ENCODE measurements at regions not wholly inside any gene's neighbourhood (a gene's known extent, or its start where the extent isn't known, plus 50 kb on each side); places are given as distances from the start of the nearest gene placed in this dataset.
"Not testable (repeated sequence)": the region's sequence is repeated elsewhere in the genome, so short reads cannot be mapped to it uniquely, and the experiment has no call there.

DNA sequence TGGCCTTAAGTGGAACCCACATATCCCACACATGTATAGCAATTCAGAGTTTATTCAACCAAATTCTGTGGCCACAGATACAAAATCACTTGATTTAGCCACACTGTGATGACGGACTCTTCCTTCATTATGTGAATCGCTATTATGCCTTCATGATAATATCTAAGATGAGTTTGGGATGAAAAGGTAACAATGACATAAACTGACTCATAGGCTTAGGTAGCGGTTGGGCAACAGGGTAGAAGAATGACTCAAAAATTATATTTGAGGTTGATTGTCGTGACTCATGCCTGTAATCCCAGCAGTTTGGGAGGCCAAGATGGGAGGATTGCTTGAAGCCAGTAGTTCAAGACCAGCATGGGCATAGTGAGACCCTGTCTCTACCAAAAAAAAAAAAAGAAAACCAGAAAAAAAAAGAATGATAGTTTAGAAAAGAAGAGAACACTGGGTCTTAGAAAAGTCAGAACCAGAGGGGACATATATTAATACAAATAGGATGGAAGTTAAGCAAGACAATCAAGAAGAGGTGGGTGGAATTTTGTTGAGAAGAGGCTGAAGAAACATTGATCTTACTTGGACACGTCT lies 70.4 kb upstream of the USP9X start:
- ChIA-PET CTCF (no interaction called here), POLR2A (no interaction called here)
- Histone ChIP-seq H3K4me3 (ENCODE audit: low read depth, low read length) (no peak overlapping the region), H3K4me1 (ENCODE audit: control insufficient read depth, insufficient read depth, low read length) (no peaks in the 10 kb centered on the region), H3K36me3 (ENCODE audit: control insufficient read depth in 2 of 2, insufficient read depth in 1 of 2, low read length in 2 of 2) (no peaks in the 10 kb centered on the region), H3K9me3 (ENCODE audit: control insufficient read depth, insufficient read depth, low read depth, low read length) (no peaks in the 10 kb centered on the region), H3K27ac (ENCODE audit: extremely low read depth, low read depth, low read length) (no peak overlapping the region)
- TF ChIP-seq SP7 (tag by site-specific recombination; IDR thresholded peaks at IDR 0.05) (peak; percentile 43; the same call in 1 of the 2 replicates), ZEB2 (tag by site-specific recombination; IDR thresholded peaks at IDR 0.05) (no peak), ZNF629 (tag by site-specific recombination; IDR thresholded peaks at IDR 0.05) (0 out of 2 replicates have a peak, but pooled peaks have one; percentile 27), PRDM6 (tag by site-specific recombination; IDR thresholded peaks at IDR 0.05) (no peak), SP3 (tag by site-specific recombination; IDR thresholded peaks at IDR 0.05) (peak; percentile 22; the same call in 1 of the 2 replicates), HIC1 (tag by site-specific recombination; IDR thresholded peaks at IDR 0.05) (peak; percentile 18; the same call in 1 of the 2 replicates), ZNF184 (tag by site-specific recombination; IDR thresholded peaks at IDR 0.05) (0 out of 2 replicates have a peak, but pooled peaks have one; percentile 14)
- TF ChIP-seq, protein P1, sequence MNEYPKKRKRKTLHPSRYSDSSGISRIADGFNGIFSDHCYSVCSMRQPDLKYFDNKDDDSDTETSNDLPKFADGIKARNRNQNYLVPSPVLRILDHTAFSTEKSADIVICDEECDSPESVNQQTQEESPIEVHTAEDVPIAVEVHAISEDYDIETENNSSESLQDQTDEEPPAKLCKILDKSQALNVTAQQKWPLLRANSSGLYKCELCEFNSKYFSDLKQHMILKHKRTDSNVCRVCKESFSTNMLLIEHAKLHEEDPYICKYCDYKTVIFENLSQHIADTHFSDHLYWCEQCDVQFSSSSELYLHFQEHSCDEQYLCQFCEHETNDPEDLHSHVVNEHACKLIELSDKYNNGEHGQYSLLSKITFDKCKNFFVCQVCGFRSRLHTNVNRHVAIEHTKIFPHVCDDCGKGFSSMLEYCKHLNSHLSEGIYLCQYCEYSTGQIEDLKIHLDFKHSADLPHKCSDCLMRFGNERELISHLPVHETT (tag by site-specific recombination; IDR thresholded peaks at IDR 0.05), result 0 out of 2 replicates have a peak, but pooled peaks have one; percentile 40
- TF ChIP-seq, protein P2, sequence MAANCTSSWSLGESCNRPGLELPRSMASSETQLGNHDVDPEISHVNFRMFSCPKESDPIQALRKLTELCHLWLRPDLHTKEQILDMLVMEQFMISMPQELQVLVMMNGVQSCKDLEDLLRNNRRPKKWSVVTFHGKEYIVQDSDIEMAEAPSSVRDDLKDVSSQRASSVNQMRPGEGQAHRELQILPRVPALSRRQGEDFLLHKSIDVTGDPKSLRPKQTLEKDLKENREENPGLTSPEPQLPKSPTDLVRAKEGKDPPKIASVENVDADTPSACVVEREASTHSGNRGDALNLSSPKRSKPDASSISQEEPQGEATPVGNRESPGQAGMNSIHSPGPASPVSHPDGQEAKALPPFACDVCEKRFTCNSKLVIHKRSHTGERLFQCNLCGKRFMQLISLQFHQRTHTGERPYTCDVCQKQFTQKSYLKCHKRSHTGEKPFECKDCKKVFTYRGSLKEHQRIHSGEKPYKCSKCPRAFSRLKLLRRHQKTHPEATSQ (tag by site-specific recombination; IDR thresholded peaks at IDR 0.05), result 0 out of 2 replicates have a peak, but pooled peaks have one; percentile 28

GRCh38 chrX:41017785-41018184 lies 67.5 kb upstream of the USP9X start:
- H3K9me3 ChIP-seq (ENCODE audit: control insufficient read depth, insufficient read depth, low read depth, low read length); POLR2A ChIA-PET; H3K4me3 ChIP-seq (ENCODE audit: low read depth, low read length); H3K36me3 ChIP-seq (ENCODE audit: control insufficient read depth in 2 of 2, insufficient read depth in 1 of 2, low read length in 2 of 2); H3K4me1 ChIP-seq (ENCODE audit: control insufficient read depth, insufficient read depth, low read length); H3K27ac ChIP-seq (ENCODE audit: extremely low read depth, low read depth, low read length): not testable (repeated sequence)
- peak; percentile 58; the same call in 1 of the 2 replicates for TF ChIP-seq ZNF121 (tag by site-specific recombination; IDR thresholded peaks at IDR 0.05)
- CTCF ChIA-PET, result interaction anchor here (0.6 to 0.7 kb wide), 3 partner anchors 70 to 188 kb away, joined by 3 to 4 read pairs (median 3); no protein-coding TSS in a partner anchor

- H3K4me1 ChIP-seq (ENCODE audit: control insufficient read depth, insufficient read depth, low read length); H3K9me3 ChIP-seq (ENCODE audit: control insufficient read depth, insufficient read depth, low read depth, low read length); H3K4me3 ChIP-seq (ENCODE audit: low read depth, low read length); H3K27ac ChIP-seq (ENCODE audit: extremely low read depth, low read depth, low read length); H3K36me3 ChIP-seq (ENCODE audit: control insufficient read depth in 2 of 2, insufficient read depth in 1 of 2, low read length in 2 of 2); POLR2A ChIA-PET: not testable (repeated sequence)
- CTCF ChIA-PET, result interaction anchor here (0.6 to 0.7 kb wide), 3 partner anchors 71 to 235 kb away, joined by 3 read pairs; no protein-coding TSS in a partner anchor
These were observed 66.7 kb upstream of the USP9X start for GRCh38 chrX:41018391-41019040.

All from HEK293 (cell line).